ENCODE measurements at regions not wholly inside any gene's neighbourhood (a gene's known extent, or its start where the extent isn't known, plus 50 kb on each side); places are given as distances from the start of the nearest gene placed in this dataset.

DNA sequence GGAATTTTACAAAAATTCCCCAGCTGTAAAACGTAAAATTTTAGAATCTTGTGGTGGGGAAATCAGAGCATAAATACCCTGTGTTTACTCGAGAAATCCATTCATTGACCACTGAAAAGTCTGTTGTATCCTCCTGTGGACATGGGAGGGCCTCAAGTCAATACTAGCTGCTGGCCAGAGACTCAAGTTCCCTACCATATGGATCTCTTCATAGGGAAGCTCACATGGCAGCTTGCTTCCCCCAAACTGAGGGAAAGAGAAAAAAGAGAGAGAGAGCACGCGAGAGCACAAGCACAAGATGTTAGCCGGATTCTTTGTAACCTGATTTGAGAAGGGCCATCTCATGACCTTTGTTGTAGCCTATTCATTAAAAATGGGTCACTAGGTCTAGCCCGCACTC lies 591.9 kb downstream of the LRRC70 start:
- TF ChIP-seq, protein P1, sequence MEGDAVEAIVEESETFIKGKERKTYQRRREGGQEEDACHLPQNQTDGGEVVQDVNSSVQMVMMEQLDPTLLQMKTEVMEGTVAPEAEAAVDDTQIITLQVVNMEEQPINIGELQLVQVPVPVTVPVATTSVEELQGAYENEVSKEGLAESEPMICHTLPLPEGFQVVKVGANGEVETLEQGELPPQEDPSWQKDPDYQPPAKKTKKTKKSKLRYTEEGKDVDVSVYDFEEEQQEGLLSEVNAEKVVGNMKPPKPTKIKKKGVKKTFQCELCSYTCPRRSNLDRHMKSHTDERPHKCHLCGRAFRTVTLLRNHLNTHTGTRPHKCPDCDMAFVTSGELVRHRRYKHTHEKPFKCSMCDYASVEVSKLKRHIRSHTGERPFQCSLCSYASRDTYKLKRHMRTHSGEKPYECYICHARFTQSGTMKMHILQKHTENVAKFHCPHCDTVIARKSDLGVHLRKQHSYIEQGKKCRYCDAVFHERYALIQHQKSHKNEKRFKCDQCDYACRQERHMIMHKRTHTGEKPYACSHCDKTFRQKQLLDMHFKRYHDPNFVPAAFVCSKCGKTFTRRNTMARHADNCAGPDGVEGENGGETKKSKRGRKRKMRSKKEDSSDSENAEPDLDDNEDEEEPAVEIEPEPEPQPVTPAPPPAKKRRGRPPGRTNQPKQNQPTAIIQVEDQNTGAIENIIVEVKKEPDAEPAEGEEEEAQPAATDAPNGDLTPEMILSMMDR (IDR thresholded peaks at IDR 0.05) = no peak
- TF ChIP-seq POLR2A (IDR thresholded peaks at IDR 0.05) = no peak

Data from Peyer's patch (tissue), 4 donors.